Mucosa of stomach (tissue), 1 donor: ENCODE measurements at regions not wholly inside any gene's neighbourhood (a gene's known extent, or its start where the extent isn't known, plus 50 kb on each side); places are given as distances from the start of the nearest gene placed in this dataset.

Experiments used
- H3K27me3 ChIP-seq: one replicate; pipeline ENCODE4 v1.7.0; 2013; ENCODE audit warnings: mild to moderate bottlenecking, low read length; ENCODE audit not compliant: control insufficient read depth, insufficient read depth
- H3K36me3 ChIP-seq: one replicate; pipeline ENCODE4 v1.7.0; 2013; ENCODE audit warnings: low read length; ENCODE audit not compliant: control insufficient read depth, insufficient read depth
- H3K4me1 ChIP-seq: one replicate; pipeline ENCODE4 v1.7.0; 2013; ENCODE audit warnings: mild to moderate bottlenecking, low read length; ENCODE audit not compliant: control insufficient read depth, insufficient read depth
- H3K4me3 ChIP-seq: one replicate; pipeline ENCODE4 v1.7.0; 2013; ENCODE audit warnings: low read length
- H3K9ac ChIP-seq: one replicate; pipeline ENCODE4 v1.7.0; 2013; ENCODE audit warnings: mild to moderate bottlenecking, low read length, moderate library complexity
- H3K9me3 ChIP-seq: one replicate; pipeline ENCODE4 v1.7.0; 2013; ENCODE audit warnings: mild to moderate bottlenecking, low read length, moderate library complexity; ENCODE audit not compliant: control insufficient read depth
- donor health status: Pancreatic carcinoma.

GRCh38 chr22:27089264-27089663, 431.9 kb downstream of the MIAT start:
- Histone ChIP-seq H3K36me3 (no peaks in the 10 kb centered on the region), H3K9ac (no peak overlapping the region), H3K9me3 (no peaks in the 10 kb centered on the region), H3K4me3 (no peak overlapping the region), H3K27me3 (peaks cover 7% of the 10 kb centered on the region), H3K4me1 (no peaks in the 10 kb centered on the region)

- no peak overlapping the region for H3K9ac ChIP-seq
- no peaks in the 10 kb centered on the region for H3K36me3 ChIP-seq
- peaks cover 7% of the 10 kb centered on the region for H3K27me3 ChIP-seq
- H3K9me3 ChIP-seq = no peaks in the 10 kb centered on the region
- no peaks in the 10 kb centered on the region for H3K4me1 ChIP-seq
- H3K4me3 ChIP-seq = no peak overlapping the region
Observed at GRCh38 chr22:27090611-27091011, 433.2 kb downstream of the MIAT start.

DNA sequence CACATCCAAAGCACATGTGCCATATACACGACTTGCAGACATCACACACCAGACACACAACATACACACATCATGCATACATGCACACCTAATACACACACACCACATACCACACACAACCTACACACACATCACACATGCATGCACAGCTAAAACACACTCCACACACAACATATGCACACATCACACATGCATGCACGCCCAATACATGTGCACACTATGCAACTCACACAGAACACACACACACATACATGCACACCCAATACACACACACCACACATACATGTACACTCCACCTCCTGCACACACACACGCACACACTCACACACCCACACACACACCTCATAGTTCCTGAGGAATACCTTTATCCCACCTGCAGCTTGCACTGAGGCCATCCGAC, 436.0 kb downstream of the MIAT start:
- no peak overlapping the region for H3K9ac ChIP-seq
- no peaks in the 10 kb centered on the region for H3K9me3 ChIP-seq
- H3K36me3 ChIP-seq = no peaks in the 10 kb centered on the region
- no peaks in the 10 kb centered on the region for H3K4me1 ChIP-seq
- H3K4me3 ChIP-seq = no peak overlapping the region
- no peaks in the 10 kb centered on the region for H3K27me3 ChIP-seq

- H3K4me1 ChIP-seq = no peaks in the 10 kb centered on the region
- no peak overlapping the region for H3K9ac ChIP-seq
- no peaks in the 10 kb centered on the region for H3K27me3 ChIP-seq
- H3K9me3 ChIP-seq = no peaks in the 10 kb centered on the region
- H3K4me3 ChIP-seq = no peak overlapping the region
- H3K36me3 ChIP-seq = no peaks in the 10 kb centered on the region
Observed at GRCh38 chr22:27094633-27095308, 437.4 kb downstream of the MIAT start.

DNA sequence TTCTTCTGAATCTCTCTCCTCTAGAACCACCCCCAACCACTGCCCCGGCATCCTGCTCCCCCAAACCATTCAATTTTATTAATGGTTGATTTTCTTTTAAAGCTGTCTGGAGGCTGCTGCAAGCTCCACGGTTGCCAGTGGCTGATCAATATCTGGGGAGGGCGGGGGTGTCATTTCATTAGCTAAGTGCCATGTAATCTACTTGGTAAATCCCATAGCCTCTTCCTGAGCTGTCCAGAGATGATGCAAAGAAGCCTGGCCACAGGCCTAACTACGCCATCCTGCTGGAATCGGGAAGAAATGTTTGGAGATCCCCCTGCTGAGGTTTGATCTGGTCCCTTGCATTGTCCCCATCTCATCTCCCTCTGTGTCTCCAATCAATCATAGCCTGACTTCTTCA, 440.1 kb downstream of the MIAT start:
- H3K36me3 ChIP-seq = no peaks in the 10 kb centered on the region
- peaks cover 20% of the 10 kb centered on the region for H3K27me3 ChIP-seq
- no peaks in the 10 kb centered on the region for H3K4me1 ChIP-seq
- H3K4me3 ChIP-seq = no peak overlapping the region
- H3K9me3 ChIP-seq = no peaks in the 10 kb centered on the region
- no peak overlapping the region for H3K9ac ChIP-seq

- H3K27me3 ChIP-seq = peaks cover 20% of the 10 kb centered on the region
- no peak overlapping the region for H3K9ac ChIP-seq
- no peaks in the 10 kb centered on the region for H3K4me1 ChIP-seq
- no peak overlapping the region for H3K4me3 ChIP-seq
- H3K9me3 ChIP-seq = no peaks in the 10 kb centered on the region
- H3K36me3 ChIP-seq = no peaks in the 10 kb centered on the region
Observed at GRCh38 chr22:27097933-27098332, 440.5 kb downstream of the MIAT start.

DNA sequence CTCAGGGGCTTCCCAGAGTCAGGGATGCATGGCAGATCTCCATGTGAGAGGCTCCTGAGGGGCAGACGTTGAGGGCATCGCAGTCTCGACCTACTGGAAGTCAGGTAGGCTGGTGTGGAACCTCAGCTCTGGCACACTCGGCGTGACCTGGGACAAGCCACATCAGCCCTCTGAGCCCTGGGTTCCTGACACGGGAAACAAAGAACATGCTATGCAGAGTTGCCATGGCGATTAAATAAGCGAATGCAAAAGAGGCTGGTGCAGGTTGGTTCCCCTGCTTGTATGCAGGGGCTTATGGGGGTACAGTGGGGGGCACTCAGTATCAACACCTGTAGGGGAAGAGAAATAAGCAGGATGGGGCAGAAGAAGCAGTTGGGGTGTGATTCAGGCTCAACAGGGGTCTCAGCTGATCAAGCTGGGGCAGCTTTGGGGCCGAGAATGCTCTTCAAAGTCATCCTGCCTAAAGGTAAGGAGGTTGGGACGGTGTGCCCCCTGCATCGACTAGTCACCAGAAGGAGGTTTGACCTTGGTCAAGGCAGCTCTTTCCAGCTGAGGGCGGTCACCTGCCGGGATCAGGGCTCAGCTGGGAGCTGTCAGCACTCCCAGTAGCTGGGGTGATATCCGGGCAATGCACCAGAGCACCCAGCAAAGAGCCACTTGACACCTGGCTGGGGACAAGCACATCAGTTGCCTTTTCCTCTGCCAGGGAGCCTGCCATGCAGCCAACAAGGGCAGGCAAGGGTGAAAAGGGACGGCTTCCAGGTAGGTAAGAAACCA, 442.7 kb downstream of the MIAT start:
- H3K9ac ChIP-seq = no peak overlapping the region
- H3K27me3 ChIP-seq = peaks cover 20% of the 10 kb centered on the region
- H3K36me3 ChIP-seq = no peaks in the 10 kb centered on the region
- H3K9me3 ChIP-seq = no peaks in the 10 kb centered on the region
- no peaks in the 10 kb centered on the region for H3K4me1 ChIP-seq
- H3K4me3 ChIP-seq = no peak overlapping the region

DNA sequence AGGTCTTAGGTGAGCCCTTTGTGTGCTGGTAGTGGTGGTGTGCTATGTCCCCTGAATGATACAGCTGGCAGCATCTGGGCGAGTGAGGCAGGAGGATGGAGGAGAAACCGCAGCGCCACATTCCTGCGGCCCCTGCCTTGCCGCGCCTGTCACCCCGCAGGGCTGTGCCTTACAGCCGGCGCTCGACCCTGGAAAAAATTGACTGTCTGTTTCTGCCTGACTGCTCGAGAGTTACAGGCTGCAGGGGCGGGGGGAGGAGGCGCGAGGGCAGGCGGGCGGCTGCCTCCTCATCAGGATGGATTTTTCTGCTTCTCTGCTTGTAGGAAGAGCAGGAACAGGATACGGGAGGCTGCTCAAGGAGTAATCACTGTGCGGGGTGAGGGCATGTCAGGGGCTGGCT, 443.4 kb downstream of the MIAT start:
- H3K9ac ChIP-seq = no peak overlapping the region
- H3K9me3 ChIP-seq = no peaks in the 10 kb centered on the region
- no peak overlapping the region for H3K4me3 ChIP-seq
- H3K4me1 ChIP-seq = no peaks in the 10 kb centered on the region
- no peaks in the 10 kb centered on the region for H3K36me3 ChIP-seq
- peaks cover 20% of the 10 kb centered on the region for H3K27me3 ChIP-seq

DNA sequence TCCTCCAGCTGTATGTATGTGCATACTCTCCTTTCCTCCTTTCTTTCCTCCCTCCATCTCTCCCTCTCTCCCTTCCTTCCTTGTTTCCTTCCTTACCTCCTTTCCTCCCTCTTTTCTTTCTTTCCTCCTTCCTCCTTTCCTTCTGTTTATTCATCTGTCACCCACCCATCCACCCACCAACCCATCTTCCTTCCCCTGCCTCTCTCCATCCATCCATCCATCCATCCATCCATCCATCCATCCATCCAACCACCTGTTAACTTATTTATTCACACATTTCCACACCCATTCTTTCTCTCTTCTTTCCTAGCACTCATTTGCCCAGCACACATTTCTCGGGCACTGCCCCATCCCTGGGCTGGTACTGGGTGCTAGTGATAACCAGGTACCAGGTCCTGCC, 443.9 kb downstream of the MIAT start:
- H3K27me3 ChIP-seq = peaks cover 20% of the 10 kb centered on the region
- H3K36me3 ChIP-seq = no peaks in the 10 kb centered on the region
- H3K4me1 ChIP-seq = no peaks in the 10 kb centered on the region
- no peaks in the 10 kb centered on the region for H3K9me3 ChIP-seq
- no peak overlapping the region for H3K4me3 ChIP-seq
- no peak overlapping the region for H3K9ac ChIP-seq

- no peak overlapping the region for H3K4me3 ChIP-seq
- H3K9me3 ChIP-seq = no peaks in the 10 kb centered on the region
- H3K27me3 ChIP-seq = peaks cover 20% of the 10 kb centered on the region
- H3K36me3 ChIP-seq = no peaks in the 10 kb centered on the region
- no peak overlapping the region for H3K9ac ChIP-seq
- peaks cover 18% of the 10 kb centered on the region for H3K4me1 ChIP-seq
Observed at GRCh38 chr22:27104449-27104848, 447.1 kb downstream of the MIAT start.

DNA sequence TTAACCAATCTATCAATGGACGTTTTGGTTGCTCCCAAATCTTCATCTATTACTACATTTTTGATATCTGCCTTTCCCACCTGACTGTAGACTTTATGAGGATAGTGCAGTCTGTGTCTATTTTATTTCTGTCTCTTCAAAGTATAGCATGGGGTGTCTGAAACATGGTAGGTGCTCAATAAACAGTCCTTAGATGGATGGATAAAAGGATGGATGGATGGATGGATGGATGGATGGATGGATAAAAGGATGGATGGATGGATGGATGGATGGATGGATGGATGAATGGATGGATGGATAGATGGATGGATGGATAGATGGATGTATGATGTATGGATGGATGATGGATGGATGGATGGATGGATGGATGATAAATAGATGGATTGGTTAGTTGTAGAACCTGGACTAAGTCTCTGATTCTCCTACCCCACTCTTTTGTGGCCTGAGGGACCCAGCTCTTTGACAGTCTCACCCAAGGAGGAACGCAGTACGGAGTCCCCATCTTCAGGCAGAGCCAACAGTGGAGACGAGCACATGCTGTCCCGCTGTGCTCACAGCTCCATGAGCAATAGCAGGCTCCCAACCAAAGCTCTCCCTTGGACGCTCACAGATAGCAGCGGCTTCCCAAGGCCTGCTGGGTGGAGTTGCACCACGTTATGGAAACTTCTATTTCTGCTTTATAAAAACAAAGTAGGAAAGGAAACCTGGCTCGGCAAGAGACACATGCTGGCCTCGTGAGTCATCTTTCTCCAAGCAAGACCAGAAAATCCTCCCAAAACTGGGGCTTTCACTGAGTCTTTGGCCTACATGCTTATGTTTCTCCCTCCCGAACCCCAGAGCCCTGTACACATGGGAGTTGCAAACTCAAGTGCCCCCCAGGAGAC, 448.0 kb downstream of the MIAT start:
- Histone ChIP-seq H3K27me3 (peaks cover 15% of the 10 kb centered on the region), H3K4me3 (no peak overlapping the region), H3K36me3 (no peaks in the 10 kb centered on the region), H3K9me3 (no peaks in the 10 kb centered on the region), H3K4me1 (peaks cover 18% of the 10 kb centered on the region), H3K9ac (no peak overlapping the region)

DNA sequence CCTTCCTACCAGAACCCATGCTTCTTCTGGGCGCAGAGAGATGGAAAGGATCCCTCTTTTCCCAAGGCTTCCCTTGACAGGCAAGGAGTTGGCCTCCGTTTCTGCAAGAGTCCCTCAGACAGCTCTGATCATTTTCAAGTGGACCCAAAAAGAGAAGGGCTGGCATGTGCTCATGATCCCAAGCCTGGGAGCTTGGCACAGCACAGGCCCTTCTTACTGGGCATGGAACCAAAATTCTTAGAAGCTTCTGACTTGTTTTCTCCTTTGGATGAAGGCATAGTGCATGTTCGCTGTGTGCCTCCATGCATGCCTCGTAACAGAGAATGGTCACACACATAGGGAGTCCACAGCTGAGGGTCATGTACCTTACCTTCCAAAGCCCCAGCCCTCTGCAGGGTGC, 449.6 kb downstream of the MIAT start:
- peaks cover 18% of the 10 kb centered on the region for H3K4me1 ChIP-seq
- no peak overlapping the region for H3K9ac ChIP-seq
- no peak overlapping the region for H3K4me3 ChIP-seq
- H3K36me3 ChIP-seq = no peaks in the 10 kb centered on the region
- no peaks in the 10 kb centered on the region for H3K9me3 ChIP-seq
- no peaks in the 10 kb centered on the region for H3K27me3 ChIP-seq
